BLaER1 (cell line): ENCODE measurements at regions not wholly inside any gene's neighbourhood (a gene's known extent, or its start where the extent isn't known, plus 50 kb on each side); places are given as distances from the start of the nearest gene placed in this dataset.
A peak's percentile ranks its signal among the peaks of the same experiment; 100 is the strongest.

Experiments
- H3K27ac ChIP-seq: shearing (Covaris generic); formaldehyde crosslinking; 2 replicates; pipeline ENCODE4 v1.8.1; 2022
- H3K27me3 ChIP-seq: shearing (Covaris generic); formaldehyde crosslinking; 2 replicates; pipeline ENCODE4 v1.8.1; 2022
- H3K36me3 ChIP-seq: shearing (Covaris generic); formaldehyde crosslinking; 2 replicates; pipeline ENCODE4 v1.8.1; 2022
- H3K4me1 ChIP-seq: shearing (Covaris generic); formaldehyde crosslinking; 2 replicates; pipeline ENCODE4 v1.8.1; 2022
- H3K4me2 ChIP-seq: shearing (Covaris generic); formaldehyde crosslinking; 2 replicates; pipeline ENCODE4 v1.8.1; 2022
- H3K4me3 ChIP-seq: shearing (Covaris generic); formaldehyde crosslinking; 2 replicates; pipeline ENCODE4 v1.8.1; 2022
- H3K9ac ChIP-seq: shearing (Covaris generic); formaldehyde crosslinking; 2 replicates; pipeline ENCODE4 v1.8.1; 2022
- H3K9me3 ChIP-seq: shearing (Covaris generic); formaldehyde crosslinking; 2 replicates; pipeline ENCODE4 v1.8.1; 2022
- H4K20me1 ChIP-seq: shearing (Covaris generic); formaldehyde crosslinking; 2 replicates; pipeline ENCODE4 v1.8.1; 2022
- Cebpa-rat ChIP-seq: shearing (Covaris generic); IDR thresholded peaks from 2 replicates; pipeline ENCODE4 v1.8.1; 2022

GRCh38 chr15:87575896-87576473 lies 680.6 kb downstream of the NTRK3 start:
- H3K4me3 ChIP-seq, result no peak overlapping the region
- H3K9ac ChIP-seq, result no peak overlapping the region
- no peaks in the 10 kb centered on the region for H4K20me1 ChIP-seq
- no peak for TF ChIP-seq Cebpa-rat
- no peaks in the 10 kb centered on the region for H3K27me3 ChIP-seq
- no peaks in the 10 kb centered on the region for H3K36me3 ChIP-seq
- H3K27ac ChIP-seq, result no peak overlapping the region
- H3K4me2 ChIP-seq, result no peak overlapping the region
- no peaks in the 10 kb centered on the region for H3K4me1 ChIP-seq
- H3K9me3 ChIP-seq, result no peaks in the 10 kb centered on the region

GRCh38 chr15:87573534-87573933 lies 683.0 kb downstream of the NTRK3 start:
- Histone ChIP-seq H3K9me3 (no peaks in the 10 kb centered on the region), H3K27ac (no peak overlapping the region), H3K4me1 (no peaks in the 10 kb centered on the region), H3K36me3 (no peaks in the 10 kb centered on the region), H3K4me2 (no peak overlapping the region), H3K27me3 (no peaks in the 10 kb centered on the region), H3K4me3 (no peak overlapping the region), H3K9ac (no peak overlapping the region), H4K20me1 (no peaks in the 10 kb centered on the region)
- TF ChIP-seq Cebpa-rat, result no peak

GRCh38 chr15:87573039-87573438 lies 683.5 kb downstream of the NTRK3 start:
- TF ChIP-seq Cebpa-rat, result no peak
- H4K20me1 ChIP-seq, result no peaks in the 10 kb centered on the region
- H3K4me3 ChIP-seq, result no peak overlapping the region
- H3K36me3 ChIP-seq, result no peaks in the 10 kb centered on the region
- H3K9ac ChIP-seq, result no peak overlapping the region
- no peaks in the 10 kb centered on the region for H3K4me1 ChIP-seq
- no peaks in the 10 kb centered on the region for H3K9me3 ChIP-seq
- H3K4me2 ChIP-seq, result no peak overlapping the region
- no peaks in the 10 kb centered on the region for H3K27me3 ChIP-seq
- H3K27ac ChIP-seq, result no peak overlapping the region

- H3K27ac ChIP-seq, result no peak overlapping the region
- H4K20me1 ChIP-seq, result no peaks in the 10 kb centered on the region
- no peaks in the 10 kb centered on the region for H3K27me3 ChIP-seq
- no peak overlapping the region for H3K4me2 ChIP-seq
- H3K9me3 ChIP-seq, result no peaks in the 10 kb centered on the region
- no peak overlapping the region for H3K4me3 ChIP-seq
- H3K9ac ChIP-seq, result no peak overlapping the region
- H3K36me3 ChIP-seq, result no peaks in the 10 kb centered on the region
- no peak for TF ChIP-seq Cebpa-rat
- H3K4me1 ChIP-seq, result no peaks in the 10 kb centered on the region
Measured at GRCh38 chr15:87572381-87572910, 684.1 kb downstream of the NTRK3 start.

- Histone ChIP-seq H3K9ac (no peak overlapping the region), H4K20me1 (no peaks in the 10 kb centered on the region), H3K36me3 (no peaks in the 10 kb centered on the region), H3K4me1 (no peaks in the 10 kb centered on the region), H3K4me3 (no peak overlapping the region), H3K9me3 (no peaks in the 10 kb centered on the region), H3K27ac (no peak overlapping the region), H3K4me2 (peak overlapping the region; percentile 36), H3K27me3 (no peaks in the 10 kb centered on the region)
- no peak for TF ChIP-seq Cebpa-rat
Measured at GRCh38 chr15:87570206-87570605, 686.3 kb downstream of the NTRK3 start.

- H3K27me3 ChIP-seq, result no peaks in the 10 kb centered on the region
- no peak overlapping the region; the same call in 1 of the 2 replicates for H3K4me2 ChIP-seq
- H3K4me3 ChIP-seq, result no peak overlapping the region
- no peaks in the 10 kb centered on the region for H3K9me3 ChIP-seq
- no peak overlapping the region for H3K27ac ChIP-seq
- TF ChIP-seq Cebpa-rat, result no peak
- no peaks in the 10 kb centered on the region for H3K4me1 ChIP-seq
- H3K36me3 ChIP-seq, result no peaks in the 10 kb centered on the region
- H4K20me1 ChIP-seq, result no peaks in the 10 kb centered on the region
- H3K9ac ChIP-seq, result no peak overlapping the region
Measured at GRCh38 chr15:87569581-87569980, 687.0 kb downstream of the NTRK3 start.

- H3K9ac ChIP-seq, result no peak overlapping the region
- H3K4me2 ChIP-seq, result no peak overlapping the region
- H3K4me3 ChIP-seq, result no peak overlapping the region
- no peak for TF ChIP-seq Cebpa-rat
- no peaks in the 10 kb centered on the region for H3K4me1 ChIP-seq
- no peaks in the 10 kb centered on the region for H4K20me1 ChIP-seq
- no peaks in the 10 kb centered on the region for H3K27me3 ChIP-seq
- H3K27ac ChIP-seq, result no peak overlapping the region
- no peaks in the 10 kb centered on the region for H3K36me3 ChIP-seq
- H3K9me3 ChIP-seq, result no peaks in the 10 kb centered on the region
Measured at GRCh38 chr15:87567406-87568030, 689.0 kb downstream of the NTRK3 start.

GRCh38 chr15:87566236-87566635 lies 690.3 kb downstream of the NTRK3 start:
- TF ChIP-seq Cebpa-rat, result no peak
- no peak overlapping the region for H3K4me3 ChIP-seq
- H3K9ac ChIP-seq, result no peak overlapping the region
- H3K9me3 ChIP-seq, result no peaks in the 10 kb centered on the region
- no peak overlapping the region for H3K4me2 ChIP-seq
- H3K27ac ChIP-seq, result no peak overlapping the region
- H3K27me3 ChIP-seq, result no peaks in the 10 kb centered on the region
- no peaks in the 10 kb centered on the region for H4K20me1 ChIP-seq
- H3K36me3 ChIP-seq, result no peaks in the 10 kb centered on the region
- no peaks in the 10 kb centered on the region for H3K4me1 ChIP-seq

GRCh38 chr15:87564681-87565080 lies 691.9 kb downstream of the NTRK3 start:
- Histone ChIP-seq H3K36me3 (no peaks in the 10 kb centered on the region), H3K27ac (no peak overlapping the region), H3K27me3 (no peaks in the 10 kb centered on the region), H3K9me3 (no peaks in the 10 kb centered on the region), H3K4me3 (no peak overlapping the region), H3K9ac (no peak overlapping the region), H3K4me1 (no peaks in the 10 kb centered on the region), H4K20me1 (no peaks in the 10 kb centered on the region), H3K4me2 (no peak overlapping the region)
- no peak for TF ChIP-seq Cebpa-rat

- no peaks in the 10 kb centered on the region for H4K20me1 ChIP-seq
- no peaks in the 10 kb centered on the region for H3K4me1 ChIP-seq
- no peak overlapping the region for H3K9ac ChIP-seq
- H3K4me3 ChIP-seq, result no peak overlapping the region
- no peaks in the 10 kb centered on the region for H3K36me3 ChIP-seq
- no peak overlapping the region for H3K4me2 ChIP-seq
- H3K27me3 ChIP-seq, result no peaks in the 10 kb centered on the region
- TF ChIP-seq Cebpa-rat, result no peak
- no peaks in the 10 kb centered on the region for H3K9me3 ChIP-seq
- no peak overlapping the region for H3K27ac ChIP-seq
Measured at GRCh38 chr15:87563869-87564268, 692.7 kb downstream of the NTRK3 start.
